Iris pigment epithelial cell (primary cell): ENCODE measurements at regions not wholly inside any gene's neighbourhood (a gene's known extent, or its start where the extent isn't known, plus 50 kb on each side); places are given as distances from the start of the nearest gene placed in this dataset.

Source experiments
- DNase-seq: peaks from one replicate; pipeline ENCODE4 v3.0.0-alpha.2; 2011; ENCODE audit warnings: low read depth

DNA sequence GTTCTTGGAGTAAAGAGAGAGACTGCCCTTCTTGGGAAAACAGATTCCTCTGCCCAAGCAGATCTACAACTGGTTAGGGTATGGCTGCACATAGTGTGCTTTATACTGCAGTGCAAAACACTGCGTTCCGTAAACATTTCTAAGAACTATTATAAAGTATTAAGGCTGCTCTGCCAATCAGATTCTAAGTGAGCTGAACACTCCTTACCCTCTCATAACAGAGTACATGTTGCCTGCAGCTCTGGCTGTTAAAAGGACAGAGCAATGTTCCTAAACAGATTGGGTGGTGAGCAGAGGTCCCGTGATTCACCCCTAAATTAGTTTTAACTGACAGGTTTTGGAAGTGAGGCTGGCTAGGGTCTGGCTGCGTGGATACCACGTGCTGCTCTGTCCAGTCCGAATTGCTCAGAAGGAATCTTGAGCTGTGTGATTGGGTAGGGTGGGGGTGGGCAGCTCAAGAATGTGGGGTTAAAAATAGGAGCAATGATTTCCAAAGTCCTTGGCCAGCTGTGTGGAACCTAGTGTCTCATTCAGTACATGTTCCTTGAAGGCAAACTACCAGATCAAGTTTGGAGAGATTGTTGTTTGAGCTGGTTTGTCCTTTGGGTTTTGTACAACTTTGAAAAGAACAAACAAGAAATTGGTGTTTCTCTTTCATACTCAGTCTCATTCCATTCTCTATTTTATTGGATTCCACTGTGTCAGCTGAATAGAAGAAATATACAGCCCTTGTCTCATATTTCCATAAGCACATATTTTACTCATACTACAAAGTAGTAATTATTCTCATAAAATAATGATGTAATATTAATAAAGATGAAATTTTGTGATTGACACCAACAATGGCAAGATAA is 497.6 kb upstream of the CD180 start:
- peak; percentile 4 for DNase-seq

DNA sequence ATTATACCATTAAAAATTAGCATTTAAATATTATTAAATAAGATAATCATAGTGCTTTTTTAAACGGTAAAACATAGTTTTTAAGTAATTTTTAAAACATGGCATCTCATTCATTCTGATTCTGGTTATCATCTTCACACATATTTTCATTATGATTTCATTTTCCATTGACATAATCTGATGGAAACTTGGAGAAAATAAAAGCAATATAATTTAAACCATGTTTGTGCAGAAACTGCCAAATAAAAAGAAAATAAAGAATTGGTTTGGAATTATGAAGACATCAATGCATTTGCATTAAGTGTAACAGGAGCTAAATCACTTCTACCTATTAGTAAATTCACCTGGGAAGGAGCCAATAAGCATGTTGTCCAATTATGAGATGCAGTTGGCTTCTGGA is 490.1 kb upstream of the CD180 start:
- DNase-seq, result no peak

DNA sequence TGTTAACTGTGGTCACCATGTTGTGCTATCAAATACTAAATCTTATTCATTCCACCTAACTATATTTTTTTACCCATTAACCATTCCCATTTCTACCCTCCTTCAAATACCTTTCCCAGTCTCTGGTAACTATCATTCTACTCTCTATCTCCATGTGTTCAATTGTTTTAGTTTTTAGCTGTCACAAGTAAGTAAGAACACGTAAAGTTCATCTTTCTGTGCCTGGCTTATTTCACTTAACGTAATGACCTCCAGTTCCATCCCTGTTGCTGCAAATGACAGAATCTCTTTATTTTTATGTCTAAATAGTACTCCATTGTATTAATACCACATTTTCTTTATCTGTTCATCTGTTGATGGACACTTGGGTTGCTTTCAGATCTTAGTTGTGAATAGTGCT is 485.1 kb upstream of the CD180 start:
- no peak for DNase-seq

- no peak for DNase-seq
Measured at GRCh38 chr5:67680099-67680498, 483.5 kb upstream of the CD180 start.

DNA sequence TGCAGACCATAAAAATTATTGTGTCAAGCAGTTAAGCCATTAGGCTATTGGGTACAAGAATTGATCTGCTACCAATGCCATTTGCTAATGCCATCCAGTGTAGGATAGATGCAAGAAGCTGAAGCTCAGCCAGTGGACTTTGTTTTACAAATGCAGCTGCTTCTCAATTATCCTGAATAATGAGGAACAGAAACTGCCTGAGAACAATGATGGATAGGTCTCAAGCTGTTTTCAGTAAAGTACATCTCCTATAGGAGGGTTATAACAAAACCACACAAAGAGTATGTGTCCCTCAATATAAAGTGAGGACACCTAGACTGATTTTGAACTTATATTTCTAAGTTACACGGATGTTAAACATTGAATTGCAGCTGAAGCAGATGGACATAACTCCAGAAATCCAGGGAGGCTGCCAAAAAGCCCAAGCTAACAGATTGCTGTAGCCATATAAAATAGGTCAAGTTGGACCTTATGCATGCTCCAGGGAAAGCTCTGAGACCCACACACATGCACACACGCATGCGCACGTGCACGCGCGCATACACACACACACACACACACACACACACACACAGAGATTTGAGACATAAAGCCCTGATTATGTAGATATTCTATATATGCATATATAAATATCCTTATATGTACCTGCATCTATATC is 482.7 kb upstream of the CD180 start:
- no peak for DNase-seq

- no peak for DNase-seq
Measured at GRCh38 chr5:67678594-67678993, 482.0 kb upstream of the CD180 start.

GRCh38 chr5:67677422-67677970 is 480.9 kb upstream of the CD180 start:
- no peak for DNase-seq

GRCh38 chr5:67676863-67677262 is 480.3 kb upstream of the CD180 start:
- no peak for DNase-seq

DNA sequence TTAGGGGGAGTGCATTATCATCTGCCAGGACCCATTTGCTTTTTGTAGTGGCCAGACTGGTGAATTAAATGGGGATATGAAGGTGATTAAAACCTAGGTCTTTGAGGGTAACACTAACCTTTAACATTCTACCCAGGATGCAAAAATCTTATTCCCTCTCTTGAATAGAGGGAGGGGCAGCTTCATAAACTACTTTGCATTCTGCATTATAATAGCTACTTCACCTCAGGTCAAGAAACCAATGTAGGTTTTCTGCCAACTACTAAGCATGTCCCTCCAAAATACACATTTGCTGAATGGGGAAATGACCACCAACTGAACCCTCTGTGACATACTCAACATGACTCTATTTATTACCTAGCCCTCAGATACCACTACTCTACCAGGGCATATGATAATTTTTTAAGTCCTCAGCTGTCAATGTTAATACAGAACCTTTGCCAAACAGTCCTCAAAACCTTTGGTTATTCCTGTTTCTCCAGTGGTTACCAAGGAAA is 477.6 kb upstream of the CD180 start:
- no peak for DNase-seq

DNA sequence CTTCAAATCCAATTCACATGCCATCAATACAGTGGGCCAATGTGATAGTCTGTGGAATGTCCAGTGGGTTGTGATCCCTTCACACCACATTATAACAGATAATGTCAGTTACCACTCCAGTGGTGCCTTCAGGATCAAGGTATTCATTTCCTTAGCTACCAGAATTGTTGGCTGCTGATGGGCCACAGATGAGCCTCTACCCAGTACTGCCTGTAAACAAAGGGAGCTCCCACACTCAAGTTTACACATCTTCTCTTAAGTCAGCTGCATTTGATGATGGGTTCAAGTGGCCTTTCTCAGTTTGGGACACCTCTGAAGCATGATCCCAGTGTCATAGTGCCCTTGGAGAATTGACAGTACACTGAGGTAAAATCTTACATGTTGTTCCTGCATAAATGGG is 477.0 kb upstream of the CD180 start:
- DNase-seq, result no peak

- DNase-seq, result no peak
Measured at GRCh38 chr5:67673180-67673579, 476.6 kb upstream of the CD180 start.

DNA sequence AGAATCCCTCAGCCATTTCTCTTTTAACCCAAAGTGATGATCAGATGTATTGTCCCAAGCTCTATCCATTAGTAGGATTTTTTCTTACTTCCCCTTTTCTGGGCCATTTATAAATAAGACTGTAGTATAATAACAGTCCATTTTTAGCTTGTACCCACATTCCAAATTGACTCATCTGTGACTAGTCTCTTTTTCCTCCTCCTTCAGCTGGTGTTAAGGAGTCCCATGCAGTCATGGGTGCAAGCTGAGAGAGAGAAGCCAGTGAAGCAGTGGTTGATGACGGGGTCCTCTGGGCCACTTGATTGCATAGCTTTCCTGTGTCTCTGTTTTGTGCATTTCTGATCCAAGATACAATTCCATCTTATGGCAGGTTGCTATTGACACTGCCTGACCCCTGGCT is 476.0 kb upstream of the CD180 start:
- DNase-seq, result peak; percentile 1

DNA sequence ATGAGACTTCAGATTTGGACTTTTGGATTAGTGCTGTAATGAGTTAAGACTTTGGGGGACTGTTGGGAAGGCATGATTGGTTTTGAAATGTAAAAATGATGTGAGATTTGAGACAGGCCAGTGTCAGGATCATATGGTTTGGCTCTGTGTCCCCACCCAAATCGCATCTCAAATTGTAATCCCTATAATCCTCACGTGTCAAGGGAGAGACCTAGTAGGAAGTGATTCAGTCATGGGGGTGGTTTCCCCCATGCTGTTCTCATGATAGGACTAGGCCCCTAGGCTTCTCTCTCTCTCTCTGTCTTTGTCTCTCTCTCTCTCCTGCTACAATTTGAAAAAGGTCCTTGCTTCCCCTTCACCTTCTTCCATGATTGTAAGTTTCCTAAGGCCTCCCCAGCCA is 473.3 kb upstream of the CD180 start:
- no peak for DNase-seq

- no peak for DNase-seq
Measured at GRCh38 chr5:67660149-67660548, 463.6 kb upstream of the CD180 start.

DNA sequence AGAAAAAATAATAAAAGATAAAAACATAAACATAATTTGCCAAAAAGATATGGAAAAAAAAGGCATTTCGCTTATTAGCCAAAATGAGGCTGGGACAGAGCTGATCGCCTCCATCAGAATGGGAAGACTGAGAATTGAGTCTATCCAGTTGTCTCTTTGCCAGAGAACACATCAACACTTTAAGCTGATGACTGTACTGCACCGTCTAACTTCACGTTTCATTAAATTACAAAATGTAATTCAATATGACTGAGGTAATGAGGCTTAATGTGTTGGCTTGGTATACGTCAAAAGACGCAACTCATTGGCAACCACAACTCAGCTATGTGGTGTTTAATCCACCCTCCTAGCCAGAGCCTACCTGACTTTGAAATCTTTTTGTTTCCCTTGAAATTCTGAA is 462.7 kb upstream of the CD180 start:
- peak; percentile 20 for DNase-seq

DNA sequence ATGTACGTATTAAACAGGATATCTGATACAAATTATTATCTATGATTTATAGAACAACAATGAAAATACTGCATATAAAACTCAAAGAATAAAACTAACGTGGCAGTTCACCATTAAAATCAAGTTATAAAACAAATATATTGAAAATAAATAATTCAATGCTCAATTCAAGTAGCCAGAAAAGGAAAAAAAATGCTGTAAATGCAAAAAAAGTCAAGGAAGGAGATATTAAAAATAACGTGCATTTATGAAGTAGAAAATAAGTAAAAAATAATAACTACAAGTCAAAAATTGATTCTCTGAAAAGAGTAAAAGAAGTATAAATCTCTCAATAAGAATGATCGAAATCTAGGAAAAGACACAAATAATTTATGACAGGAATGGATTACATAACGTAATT is 460.5 kb upstream of the CD180 start:
- no peak for DNase-seq

DNA sequence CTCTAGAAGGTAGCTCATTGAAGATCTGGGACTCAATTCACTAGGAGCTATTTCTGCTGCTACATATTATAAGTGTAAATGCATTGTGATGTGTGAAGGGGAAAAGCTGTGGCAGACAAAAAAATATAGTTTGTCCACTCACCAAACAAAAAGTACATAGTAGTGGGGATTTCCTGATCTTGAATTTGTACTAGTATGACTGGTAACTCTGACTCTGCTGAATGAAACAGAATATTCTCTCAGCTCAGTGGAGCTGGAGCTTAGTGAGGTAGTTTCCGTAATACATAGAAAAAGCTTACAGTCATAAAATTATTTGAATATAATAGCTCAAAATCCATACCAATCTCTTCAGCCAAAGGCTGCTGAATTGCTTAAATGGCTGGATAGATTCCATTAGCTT is 455.6 kb upstream of the CD180 start:
- DNase-seq, result no peak

DNA sequence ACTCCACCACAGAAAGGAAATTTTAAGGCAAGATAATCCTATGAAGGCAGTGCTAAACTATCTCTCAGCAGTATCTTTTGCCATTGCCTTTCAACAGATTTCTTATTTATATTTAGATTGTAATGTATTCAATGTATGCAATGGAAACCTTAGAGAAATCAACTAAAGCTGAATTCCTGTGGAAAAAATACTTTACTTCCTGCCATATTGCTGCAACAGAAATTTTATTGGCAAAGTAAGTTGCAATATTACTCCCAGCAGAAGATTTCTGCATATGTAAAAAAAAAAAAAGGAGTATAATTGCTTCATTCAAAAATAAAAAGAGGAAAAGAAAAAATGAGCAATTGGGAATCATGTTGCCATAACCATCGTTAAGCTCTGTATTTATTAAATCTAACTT is 454.6 kb upstream of the CD180 start:
- no peak for DNase-seq

DNA sequence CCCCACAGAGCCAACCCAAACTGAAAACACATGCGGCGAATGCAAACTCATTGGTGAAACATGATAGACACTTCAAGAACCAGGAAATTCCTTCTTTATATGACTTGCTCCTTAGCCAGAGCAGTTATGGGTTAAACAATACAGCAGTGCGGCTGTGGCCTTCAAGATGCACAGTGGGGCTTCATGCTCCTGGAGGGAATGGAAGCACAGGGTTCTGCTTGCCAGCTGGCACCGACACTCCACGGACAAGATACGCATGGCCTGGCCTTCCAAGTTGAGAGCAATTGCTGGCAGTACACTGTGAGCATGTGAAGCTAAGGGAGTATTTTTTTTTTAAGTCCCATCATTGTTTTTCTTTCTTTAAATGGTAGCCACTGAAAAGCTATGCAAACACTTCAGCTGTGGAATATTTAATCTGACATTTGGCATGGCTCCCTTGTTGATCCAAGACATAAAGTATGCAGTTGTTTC is 451.6 kb upstream of the CD180 start:
- DNase-seq, result peak; percentile 73

- DNase-seq, result no peak
Measured at GRCh38 chr5:67647772-67648171, 451.2 kb upstream of the CD180 start.

- DNase-seq, result no peak
Measured at GRCh38 chr5:67644221-67644920, 447.8 kb upstream of the CD180 start.

GRCh38 chr5:67643536-67643935 is 446.9 kb upstream of the CD180 start:
- no peak for DNase-seq

GRCh38 chr5:67639976-67640375 is 443.4 kb upstream of the CD180 start:
- no peak for DNase-seq
